Left ventricle myocardium inferior (tissue), 1 donor: ENCODE measurements at regions not wholly inside any gene's neighbourhood (a gene's known extent, or its start where the extent isn't known, plus 50 kb on each side); places are given as distances from the start of the nearest gene placed in this dataset.

Source experiments
- DNase-seq: peaks from one replicate; pipeline ENCODE4 v3.0.0-alpha.2; 2020
- H3K27ac ChIP-seq: fragments of 200-600 bp; replicated peaks from 2 replicates; pipeline ENCODE4 v1.8.0; 2021
- H3K27me3 ChIP-seq: fragments of 200-600 bp; 2 replicates; pipeline ENCODE4 v1.8.0; 2021; ENCODE audit warnings: low read depth
- H3K36me3 ChIP-seq: fragments of 200-600 bp; 2 replicates; pipeline ENCODE4 v1.8.0; 2021
- H3K4me1 ChIP-seq: fragments of 200-600 bp; 2 replicates; pipeline ENCODE4 v1.8.0; 2021
- H3K4me3 ChIP-seq: fragments of 200-600 bp; 2 replicates; pipeline ENCODE4 v1.8.0; 2021; ENCODE audit warnings: mild to moderate bottlenecking, moderate library complexity
- H3K9me3 ChIP-seq: fragments of 200-600 bp; replicated peaks from 2 replicates; pipeline ENCODE4 v1.8.0; 2021
- intact Hi-C: fragments of 100-400 bp; cut with micrococcal nuclease; formaldehyde crosslinking; loops from one replicate; pipeline ENCODE4 v1.11.0; 2022
- TF ChIP-seq, protein P1 (sequence below): fragments of 200-600 bp; IDR thresholded peaks from 2 replicates; pipeline ENCODE4 v1.8.0; 2021; ENCODE audit warnings: antibody characterized with exemption, mild to moderate bottlenecking, borderline replicate concordance
- donor health status: DM: no; HTN: yes; CAD: no; lungs with severe emphysema.

DNA sequence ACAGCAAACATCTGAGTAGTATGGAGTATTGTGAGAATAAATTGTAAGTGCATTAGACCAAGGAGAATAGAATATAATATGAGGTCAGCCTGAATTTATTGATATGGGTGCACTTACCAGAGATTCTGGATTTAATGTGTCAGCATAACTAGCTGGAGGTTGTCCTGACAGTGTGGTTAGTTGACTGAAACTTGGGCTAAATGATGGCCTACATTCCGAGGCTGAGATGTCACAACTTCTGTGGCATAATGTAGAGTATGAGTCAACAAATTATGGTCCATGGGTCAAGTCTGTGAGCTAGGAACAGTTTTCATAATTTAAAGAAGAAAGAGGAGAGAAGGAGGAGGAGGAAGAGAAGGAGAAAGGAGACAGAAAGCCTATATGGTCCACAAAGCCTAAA, 127.6 kb downstream of the QPCT start:
- no peak for DNase-seq
- Histone ChIP-seq H3K4me1 (peaks cover 25% of the 10 kb centered on the region), H3K36me3 (no peaks in the 10 kb centered on the region), H3K27me3 (no peaks in the 10 kb centered on the region), H3K27ac (no peak overlapping the region), H3K9me3 (no peaks in the 10 kb centered on the region), H3K4me3 (no peak overlapping the region)
- intact Hi-C loops: no loop called here
- TF ChIP-seq, protein P1, sequence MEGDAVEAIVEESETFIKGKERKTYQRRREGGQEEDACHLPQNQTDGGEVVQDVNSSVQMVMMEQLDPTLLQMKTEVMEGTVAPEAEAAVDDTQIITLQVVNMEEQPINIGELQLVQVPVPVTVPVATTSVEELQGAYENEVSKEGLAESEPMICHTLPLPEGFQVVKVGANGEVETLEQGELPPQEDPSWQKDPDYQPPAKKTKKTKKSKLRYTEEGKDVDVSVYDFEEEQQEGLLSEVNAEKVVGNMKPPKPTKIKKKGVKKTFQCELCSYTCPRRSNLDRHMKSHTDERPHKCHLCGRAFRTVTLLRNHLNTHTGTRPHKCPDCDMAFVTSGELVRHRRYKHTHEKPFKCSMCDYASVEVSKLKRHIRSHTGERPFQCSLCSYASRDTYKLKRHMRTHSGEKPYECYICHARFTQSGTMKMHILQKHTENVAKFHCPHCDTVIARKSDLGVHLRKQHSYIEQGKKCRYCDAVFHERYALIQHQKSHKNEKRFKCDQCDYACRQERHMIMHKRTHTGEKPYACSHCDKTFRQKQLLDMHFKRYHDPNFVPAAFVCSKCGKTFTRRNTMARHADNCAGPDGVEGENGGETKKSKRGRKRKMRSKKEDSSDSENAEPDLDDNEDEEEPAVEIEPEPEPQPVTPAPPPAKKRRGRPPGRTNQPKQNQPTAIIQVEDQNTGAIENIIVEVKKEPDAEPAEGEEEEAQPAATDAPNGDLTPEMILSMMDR: no peak

DNA sequence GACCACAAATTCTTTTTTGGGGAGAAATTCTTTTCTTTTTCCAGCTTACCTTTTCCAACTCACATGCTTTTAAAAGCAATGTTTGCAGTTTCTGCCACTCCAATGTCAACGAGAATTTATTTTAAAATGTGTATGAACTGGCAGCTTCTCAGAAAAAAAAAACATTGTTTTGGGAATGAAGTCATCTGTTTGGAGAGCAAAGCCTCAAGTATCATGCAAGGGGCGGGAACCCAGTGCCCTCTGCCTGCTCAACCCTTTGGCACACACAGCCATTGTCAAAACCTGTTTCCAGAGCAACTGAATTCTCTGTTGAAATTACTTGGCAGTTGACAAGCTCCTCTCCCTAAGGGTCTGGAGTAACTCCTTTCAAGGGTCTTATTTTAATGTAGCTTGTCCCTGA, 128.5 kb downstream of the QPCT start:
- Histone ChIP-seq H3K27ac (no peak overlapping the region), H3K4me1 (peaks cover 25% of the 10 kb centered on the region), H3K4me3 (no peak overlapping the region), H3K9me3 (no peaks in the 10 kb centered on the region), H3K27me3 (no peaks in the 10 kb centered on the region), H3K36me3 (no peaks in the 10 kb centered on the region)
- DNase-seq: no peak
- TF ChIP-seq, protein P1: no peak
- intact Hi-C loops: no loop called here

DNA sequence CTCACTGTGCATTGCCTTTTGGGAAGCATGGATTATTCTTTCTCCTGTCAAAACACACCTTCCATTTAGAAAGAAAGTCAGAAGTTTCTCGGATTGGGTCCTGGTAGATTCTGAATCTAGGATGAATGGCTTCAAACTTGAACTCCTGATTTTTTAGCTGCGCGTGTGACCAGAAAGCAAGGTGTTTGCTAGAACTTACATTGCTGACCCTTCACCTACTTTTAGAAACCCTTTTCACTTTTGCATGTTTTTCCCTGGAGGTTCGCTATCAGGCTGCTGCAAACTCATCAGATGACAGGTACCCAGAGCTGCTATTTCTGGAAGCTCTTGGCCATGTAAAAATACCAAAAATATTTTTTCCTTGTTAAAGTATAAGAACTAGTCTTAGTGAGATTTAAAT, 132.0 kb downstream of the QPCT start:
- Histone ChIP-seq H3K36me3 (no peaks in the 10 kb centered on the region), H3K4me3 (no peak overlapping the region), H3K27ac (no peak overlapping the region), H3K4me1 (peaks cover 17% of the 10 kb centered on the region), H3K9me3 (no peaks in the 10 kb centered on the region), H3K27me3 (no peaks in the 10 kb centered on the region)
- intact Hi-C loops: no loop called here
- DNase-seq: no peak
- TF ChIP-seq, protein P1: no peak

DNA sequence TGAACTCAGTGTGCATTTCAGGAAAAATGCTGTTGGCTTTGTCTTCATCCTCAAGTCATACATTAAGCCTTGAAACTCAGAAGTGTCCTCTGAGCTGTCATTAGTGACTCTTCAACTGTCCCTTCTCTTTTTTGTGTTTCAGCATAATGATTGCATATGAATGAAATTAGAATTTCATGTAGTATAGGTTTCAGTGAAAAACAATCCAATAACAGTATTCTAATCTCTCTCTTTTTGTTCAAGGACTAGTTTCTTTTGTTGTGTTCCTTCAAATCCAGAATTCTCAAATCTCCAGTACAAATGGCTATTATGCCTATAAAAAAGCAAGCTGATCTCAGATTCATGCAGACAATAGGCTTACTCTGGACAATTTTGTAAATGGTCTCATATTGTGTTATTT, 133.5 kb downstream of the QPCT start:
- no peaks in the 10 kb centered on the region for H3K36me3 ChIP-seq
- H3K27me3 ChIP-seq: no peaks in the 10 kb centered on the region
- no peak overlapping the region for H3K27ac ChIP-seq
- no peak overlapping the region for H3K4me3 ChIP-seq
- DNase-seq: no peak
- TF ChIP-seq, protein P1: no peak
- H3K9me3 ChIP-seq: no peaks in the 10 kb centered on the region
- peaks cover 14% of the 10 kb centered on the region for H3K4me1 ChIP-seq
- intact Hi-C loops: no loop called here

DNA sequence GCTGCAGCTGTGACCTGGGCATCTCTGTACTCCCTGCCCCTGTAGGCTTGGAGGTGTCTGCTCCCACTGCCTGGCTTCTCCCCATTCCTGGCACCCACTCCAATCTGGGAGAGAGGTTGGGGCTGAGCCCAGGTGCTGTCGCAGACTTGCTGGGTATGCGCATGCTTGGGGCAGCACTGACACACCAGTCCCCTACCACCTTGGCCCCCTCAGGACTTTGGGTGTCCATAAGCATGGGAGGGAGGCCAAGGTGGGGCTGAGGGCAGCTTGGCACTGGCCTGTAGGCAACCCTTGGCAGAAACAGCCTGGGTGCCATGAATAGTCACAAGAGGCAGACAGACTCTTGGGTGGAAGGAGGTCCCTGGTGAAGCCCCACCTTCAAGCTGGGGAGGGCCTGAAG, 136.8 kb downstream of the QPCT start:
- TF ChIP-seq, protein P1: no peak
- no peak overlapping the region for H3K4me3 ChIP-seq
- peaks cover 7% of the 10 kb centered on the region for H3K4me1 ChIP-seq
- intact Hi-C loops: no loop called here
- no peaks in the 10 kb centered on the region for H3K27me3 ChIP-seq
- H3K36me3 ChIP-seq: no peaks in the 10 kb centered on the region
- no peak for DNase-seq
- no peak overlapping the region for H3K27ac ChIP-seq
- H3K9me3 ChIP-seq: no peaks in the 10 kb centered on the region

DNA sequence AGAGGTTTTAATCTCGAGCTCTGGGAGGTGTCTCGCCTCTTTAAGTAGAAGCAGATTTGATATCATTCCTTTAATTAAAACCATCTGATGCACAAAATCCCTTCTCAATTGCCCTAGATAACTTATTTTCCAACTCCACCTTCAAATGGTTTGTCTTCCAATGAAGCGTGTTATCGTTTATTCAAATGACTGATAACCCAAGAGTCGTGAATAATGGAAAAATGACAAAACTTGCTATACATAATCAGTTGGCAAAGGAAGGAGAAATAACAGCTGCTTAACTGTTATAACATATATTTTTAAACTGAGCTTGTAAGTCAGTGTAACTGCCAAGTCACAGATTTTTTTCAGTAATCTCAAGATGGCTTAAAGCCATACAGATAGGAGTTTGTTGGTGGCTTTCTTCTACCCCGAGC, 144.6 kb downstream of the QPCT start:
- Histone ChIP-seq H3K9me3 (peaks cover 17% of the 10 kb centered on the region), H3K27me3 (no peaks in the 10 kb centered on the region), H3K4me1 (peaks cover 3% of the 10 kb centered on the region), H3K27ac (no peak overlapping the region), H3K36me3 (no peaks in the 10 kb centered on the region), H3K4me3 (peak overlapping the region; percentile 33)
- intact Hi-C loops: no loop called here
- no peak for DNase-seq
- TF ChIP-seq, protein P1: no peak
